Transverse colon (tissue), 4 donors: ENCODE measurements at regions not wholly inside any gene's neighbourhood (a gene's known extent, or its start where the extent isn't known, plus 50 kb on each side); places are given as distances from the start of the nearest gene placed in this dataset.

Experiments
- DNase-seq: peaks from one replicate; pipeline ENCODE4 v3.0.0-alpha.2; 2019
- H3K27ac ChIP-seq, 4 donors: fragments of 200-600 bp; sonication (generic); 2 replicates each; pipeline ENCODE4 v1.5.1; 2016 to 2018; ENCODE audit warnings: inconsistent platforms in 4 of 4
- H3K27me3 ChIP-seq: fragments of 200-600 bp; sonication (generic); 2 replicates; pipeline ENCODE4 v1.5.1; 2017; ENCODE audit warnings: inconsistent platforms
- H3K36me3 ChIP-seq, 4 donors: fragments of 200-600 bp; sonication (generic); 2 replicates each; pipeline ENCODE4 v1.5.1; 2017 to 2019; ENCODE audit warnings: inconsistent platforms in 4 of 4
- H3K4me1 ChIP-seq, 4 donors: fragments of 200-600 bp; sonication (generic); 2 replicates each; pipeline ENCODE4 v1.5.1; 2017 to 2020; ENCODE audit warnings: inconsistent platforms in 4 of 4
- H3K4me3 ChIP-seq, 4 donors: fragments of 200-600 bp; sonication (generic); 1 replicate in 1 of 4; 2 replicates in 3 of 4; pipeline versions ENCODE4 v1.5.1 to v1.6.1; 2017 to 2019; ENCODE audit warnings: inconsistent platforms in 4 of 4
- H3K9me3 ChIP-seq, 2 donors: fragments of 200-600 bp; sonication (generic); 2 replicates each; pipeline ENCODE4 v1.5.1; 2017 to 2019; ENCODE audit warnings: inconsistent platforms in 2 of 2
- EP300 ChIP-seq: sonication (generic); formaldehyde crosslinking; IDR thresholded peaks from one replicate; pipeline ENCODE4 v1.6.1; 2017; ENCODE audit warnings: antibody characterized with exemption, low read depth
- POLR2A ChIP-seq: fragments of 450-650 bp; IDR thresholded peaks from one replicate; pipeline ENCODE4 v1.6.1; 2016; ENCODE audit warnings: antibody characterized with exemption, mild to moderate bottlenecking, moderate library complexity
- POLR2AphosphoS5 ChIP-seq, 3 donors: sonication (generic); formaldehyde crosslinking; IDR thresholded peaks; one replicate each; pipeline ENCODE4 v1.6.1; 2016; ENCODE audit warnings: antibody characterized with exemption in 3 of 3
- WGBS, 2 donors: methylation state at CpG; one replicate each; pipeline ENCODE4 v1.1.5; 2018; ENCODE audit warnings: low coverage in 1 of 2; 5-methylcytosine and 5-hydroxymethylcytosine counted together
- in situ Hi-C, 4 donors: fragments of 200-750 bp; cut with MboI; loops; one replicate each; pipeline versions ENCODE4 v1.15.0 to v1.15.1; 2017; ENCODE audit warnings: low sequenced_read_pairs in 3 of 4, low pct_ligation_motif_present in 1 of 4, low pct_unique_long_range_greater_than_20kb in 1 of 4
- intact Hi-C: fragments of 100-400 bp; cut with DNase I; formaldehyde crosslinking; loops from one replicate; pipeline ENCODE4 v1.15.1; 2023; ENCODE audit warnings: low total_unique reads
- TF ChIP-seq, protein P1 (sequence below), 5 experiments: fragments of 200-600 bp in 3 of 5; fragments of 450-650 bp in 2 of 5; sonication (generic) in 3 of 5; IDR thresholded peaks; 1 replicate in 2 of 5; 2 replicates in 3 of 5; pipeline ENCODE4 v1.5.1; 2016 to 2017; ENCODE audit warnings: antibody characterized with exemption in 5 of 5, inconsistent platforms in 3 of 5, mild to moderate bottlenecking in 2 of 5, moderate library complexity in 1 of 5

DNA sequence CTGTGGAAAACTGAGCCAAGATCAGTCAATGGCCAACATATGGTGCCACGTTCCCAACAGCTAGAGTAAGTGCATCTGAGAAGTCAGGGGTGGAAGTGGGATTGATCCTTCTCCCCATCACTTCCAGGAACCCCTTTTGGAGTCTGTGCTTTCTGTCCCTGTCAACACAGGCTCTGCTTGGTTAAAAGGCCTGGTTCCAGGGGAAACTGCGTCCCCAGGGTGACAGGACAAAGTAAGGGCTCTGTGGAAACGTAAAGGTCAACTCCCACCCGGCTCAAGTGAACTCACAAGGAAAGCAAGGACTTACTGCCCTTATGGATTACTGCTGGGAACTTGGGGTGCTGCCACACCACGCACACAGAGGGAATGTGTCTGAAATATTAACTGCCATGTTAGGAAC is 77.5 kb upstream of the GRB10 start:
- no peaks in the 10 kb centered on the region for H3K36me3 ChIP-seq
- no peak overlapping the region for H3K27ac ChIP-seq
- in situ Hi-C loops, result no loop called here
- no peak for DNase-seq
- WGBS, 2 donors, result 70 to 87% methylated on average over 4 to 5 of the region's 5 CpGs
- intact Hi-C loops, result no loop called here
- H3K9me3 ChIP-seq, result no peaks in the 10 kb centered on the region
- no peak for TF ChIP-seq POLR2AphosphoS5 (IDR thresholded peaks at IDR 0.05)
- no peak for TF ChIP-seq EP300
- no peak for TF ChIP-seq POLR2A
- TF ChIP-seq, protein P1, sequence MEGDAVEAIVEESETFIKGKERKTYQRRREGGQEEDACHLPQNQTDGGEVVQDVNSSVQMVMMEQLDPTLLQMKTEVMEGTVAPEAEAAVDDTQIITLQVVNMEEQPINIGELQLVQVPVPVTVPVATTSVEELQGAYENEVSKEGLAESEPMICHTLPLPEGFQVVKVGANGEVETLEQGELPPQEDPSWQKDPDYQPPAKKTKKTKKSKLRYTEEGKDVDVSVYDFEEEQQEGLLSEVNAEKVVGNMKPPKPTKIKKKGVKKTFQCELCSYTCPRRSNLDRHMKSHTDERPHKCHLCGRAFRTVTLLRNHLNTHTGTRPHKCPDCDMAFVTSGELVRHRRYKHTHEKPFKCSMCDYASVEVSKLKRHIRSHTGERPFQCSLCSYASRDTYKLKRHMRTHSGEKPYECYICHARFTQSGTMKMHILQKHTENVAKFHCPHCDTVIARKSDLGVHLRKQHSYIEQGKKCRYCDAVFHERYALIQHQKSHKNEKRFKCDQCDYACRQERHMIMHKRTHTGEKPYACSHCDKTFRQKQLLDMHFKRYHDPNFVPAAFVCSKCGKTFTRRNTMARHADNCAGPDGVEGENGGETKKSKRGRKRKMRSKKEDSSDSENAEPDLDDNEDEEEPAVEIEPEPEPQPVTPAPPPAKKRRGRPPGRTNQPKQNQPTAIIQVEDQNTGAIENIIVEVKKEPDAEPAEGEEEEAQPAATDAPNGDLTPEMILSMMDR (IDR thresholded peaks at IDR 0.05), result no peak
- H3K4me1 ChIP-seq, result no peaks in the 10 kb centered on the region
- no peak overlapping the region for H3K4me3 ChIP-seq
- no peaks in the 10 kb centered on the region for H3K27me3 ChIP-seq

- no peaks in the 10 kb centered on the region for H3K27me3 ChIP-seq
- TF ChIP-seq, protein P1 (IDR thresholded peaks at IDR 0.05), result no peak
- TF ChIP-seq EP300 (no peak), POLR2AphosphoS5 (IDR thresholded peaks at IDR 0.05) (no peak), POLR2A (no peak)
- no peak overlapping the region for H3K4me3 ChIP-seq
- H3K36me3 ChIP-seq, result no peaks in the 10 kb centered on the region
- no peaks in the 10 kb centered on the region for H3K4me1 ChIP-seq
- in situ Hi-C loops (no loop called here), intact Hi-C loops (no loop called here)
- WGBS, 2 donors, result 81 to 100% methylated on average over 1 to 4 of the region's 4 CpGs
- no peak overlapping the region for H3K27ac ChIP-seq
- H3K9me3 ChIP-seq, result no peaks in the 10 kb centered on the region
- no peak for DNase-seq
These were observed 76.0 kb upstream of the GRB10 start for GRCh38 chr7:50858528-50859245.

DNA sequence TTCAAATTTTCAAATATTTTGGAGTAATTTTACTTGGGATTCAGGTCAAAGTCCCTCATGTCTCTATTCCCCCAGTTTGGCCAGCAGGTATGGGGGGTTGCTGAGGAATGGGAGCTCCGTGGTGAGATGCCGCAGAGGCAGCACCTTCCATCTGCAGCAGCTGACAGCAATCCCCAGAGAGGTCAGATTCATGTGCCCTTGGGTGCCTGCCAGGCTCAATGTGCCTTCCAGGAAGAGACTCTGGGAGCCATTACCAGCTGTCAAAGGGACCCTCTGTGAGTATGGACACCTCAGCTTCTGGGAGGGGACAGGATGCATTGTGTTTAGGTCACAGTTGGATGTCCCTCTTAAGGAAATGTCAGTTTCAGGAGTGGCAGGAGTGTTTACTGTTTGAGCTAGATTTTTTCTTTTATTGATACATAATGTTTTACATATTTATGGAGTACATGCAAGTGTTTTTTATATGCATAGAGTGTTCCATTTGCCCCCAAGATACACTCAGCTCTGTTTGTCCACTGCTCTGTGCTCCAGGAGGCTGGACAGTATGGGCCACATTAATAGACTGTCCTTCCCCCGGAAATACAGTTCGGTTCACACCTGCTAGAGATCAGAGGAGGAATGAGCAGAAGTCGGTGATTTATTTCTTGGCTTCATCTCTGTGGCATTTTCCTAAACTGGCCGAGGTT is 75.3 kb upstream of the GRB10 start:
- in situ Hi-C loops (no loop called here), intact Hi-C loops (no loop called here)
- H3K27ac ChIP-seq, result no peak overlapping the region
- no peaks in the 10 kb centered on the region for H3K9me3 ChIP-seq
- WGBS, 2 donors, result 64 to 93% methylated on average over 3 to 6 of the region's 6 CpGs
- no peak for DNase-seq
- H3K27me3 ChIP-seq, result no peaks in the 10 kb centered on the region
- no peak overlapping the region for H3K4me3 ChIP-seq
- no peaks in the 10 kb centered on the region for H3K4me1 ChIP-seq
- H3K36me3 ChIP-seq, result no peaks in the 10 kb centered on the region
- no peak for TF ChIP-seq POLR2AphosphoS5 (IDR thresholded peaks at IDR 0.05)
- TF ChIP-seq, protein P1 (IDR thresholded peaks at IDR 0.05), result no peak
- TF ChIP-seq POLR2A, result no peak
- TF ChIP-seq EP300, result no peak

- in situ Hi-C loops, result no loop called here
- DNase-seq, result no peak
These were observed 74.1 kb upstream of the GRB10 start for GRCh38 chr7:50856806-50857205.

More at GRCh38 chr7:50856806-50857205, 74.1 kb upstream of the GRB10 start:
- H3K9me3 ChIP-seq, result no peaks in the 10 kb centered on the region
- no peak overlapping the region for H3K27ac ChIP-seq
- TF ChIP-seq, protein P1 (IDR thresholded peaks at IDR 0.05), result no peak
- TF ChIP-seq EP300 (no peak), POLR2AphosphoS5 (IDR thresholded peaks at IDR 0.05) (no peak), POLR2A (no peak)
- no peaks in the 10 kb centered on the region for H3K27me3 ChIP-seq
- no peaks in the 10 kb centered on the region for H3K36me3 ChIP-seq
- intact Hi-C loops, result no loop called here
- no peaks in the 10 kb centered on the region for H3K4me1 ChIP-seq
- no peak overlapping the region for H3K4me3 ChIP-seq
- 93% methylated on average over 5 of the region's 5 CpGs; no CpG with 5 or more reads in 1 of the 2 donors for WGBS, 2 donors
